H1 (cell line): ENCODE measurements at regions not wholly inside any gene's neighbourhood (a gene's known extent, or its start where the extent isn't known, plus 50 kb on each side); places are given as distances from the start of the nearest gene placed in this dataset.

Experiments used
- CBX8 ChIP-seq: fragments of 300-800, 300-1000 bp; sonication (generic); IDR thresholded peaks from 2 replicates; pipeline ENCODE4 v1.7.1; 2016; ENCODE audit warnings: low read depth, low read length, borderline replicate concordance
- RBBP5 ChIP-seq: IDR thresholded peaks from 2 replicates; pipeline ENCODE4 v1.7.1; 2012; ENCODE audit warnings: low read depth, mild to moderate bottlenecking, inconsistent platforms, low read length, moderate library complexity, borderline replicate concordance
- SP4 ChIP-seq: IDR thresholded peaks from 2 replicates; pipeline ENCODE4 v1.6.1; 2012; ENCODE audit warnings: low read length, inconsistent platforms
- TBP ChIP-seq: IDR thresholded peaks from 2 replicates; pipeline ENCODE4 v1.6.1; 2011; ENCODE audit warnings: low read depth, low read length, improper control_type of control experiment
- TF ChIP-seq, protein P1 (sequence below): IDR thresholded peaks from 2 replicates; pipeline ENCODE4 v1.6.1; 2012; ENCODE audit warnings: inconsistent platforms

DNA sequence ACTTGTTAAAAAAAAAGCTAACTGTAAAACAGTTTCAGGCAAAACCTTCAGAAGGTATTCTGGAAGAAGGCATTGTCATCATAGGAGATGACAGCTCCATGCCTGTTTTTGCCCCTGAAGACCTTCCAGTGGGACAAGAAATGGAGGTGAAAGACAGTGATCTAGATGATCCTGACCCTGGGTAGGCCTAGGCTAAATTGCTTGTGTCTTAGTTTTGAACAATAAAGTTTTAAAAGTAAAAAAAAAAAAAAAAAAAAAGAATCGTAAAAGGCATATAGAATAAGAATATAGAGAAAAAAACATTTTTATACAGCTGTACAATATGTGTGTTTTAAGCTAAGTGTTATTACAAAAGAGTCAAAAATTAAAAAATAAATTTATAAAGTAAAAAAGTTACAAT lies 106.6 kb upstream of the PLXNA2 start (continued):
- TF ChIP-seq SP4: no peak
- TF ChIP-seq, protein P1, sequence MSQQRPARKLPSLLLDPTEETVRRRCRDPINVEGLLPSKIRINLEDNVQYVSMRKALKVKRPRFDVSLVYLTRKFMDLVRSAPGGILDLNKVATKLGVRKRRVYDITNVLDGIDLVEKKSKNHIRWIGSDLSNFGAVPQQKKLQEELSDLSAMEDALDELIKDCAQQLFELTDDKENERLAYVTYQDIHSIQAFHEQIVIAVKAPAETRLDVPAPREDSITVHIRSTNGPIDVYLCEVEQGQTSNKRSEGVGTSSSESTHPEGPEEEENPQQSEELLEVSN: no peak
- no peak for TF ChIP-seq CBX8
- TF ChIP-seq TBP: no peak
- TF ChIP-seq RBBP5: no peak
- TF ChIP-seq, all 59 proteins: peak for 0
